Psoas muscle (tissue), 7 donors: ENCODE measurements at regions not wholly inside any gene's neighbourhood (a gene's known extent, or its start where the extent isn't known, plus 50 kb on each side); places are given as distances from the start of the nearest gene placed in this dataset.

ENCODE experiments used
- ATAC-seq, 4 donors: fragments of 200-7000 bp; cut with Tn5 transposase; one replicate each; pipeline ENCODE4 v1.9.1; 2020; ENCODE audit warnings: moderate library complexity in 3 of 4, mild to moderate bottlenecking in 2 of 4
- DNase-seq, 2 donors: peaks; one replicate each; pipeline ENCODE4 v3.0.0-alpha.2; 2020
- H3K27ac ChIP-seq: fragments of 200-600 bp; one replicate; pipeline ENCODE4 v1.8.0; 2022
- H3K27me3 ChIP-seq, 3 donors: fragments of 200-600 bp in 1 of 3; one replicate each; pipeline versions ENCODE4 v1.6.1 to v1.8.0; 2013 to 2022; ENCODE audit warnings: low read length in 2 of 3, mild to moderate bottlenecking in 2 of 3, moderate library complexity in 1 of 3; ENCODE audit not compliant: insufficient read depth in 3 of 3
- H3K36me3 ChIP-seq, 2 donors: fragments of 200-600 bp in 1 of 2; one replicate each; pipeline versions ENCODE4 v1.6.1 to v1.8.0; 2013 to 2022; ENCODE audit warnings: low read depth in 1 of 2, mild to moderate bottlenecking in 1 of 2, moderate library complexity in 1 of 2; ENCODE audit not compliant: insufficient read depth in 1 of 2
- H3K4me1 ChIP-seq: fragments of 200-600 bp; one replicate; pipeline ENCODE4 v1.8.0; 2022
- H3K4me3 ChIP-seq: fragments of 200-600 bp; one replicate; pipeline ENCODE4 v1.8.0; 2022; ENCODE audit warnings: mild to moderate bottlenecking
- H3K9me3 ChIP-seq: fragments of 200-600 bp; one replicate; pipeline ENCODE4 v1.8.0; 2022
- CTCF ChIP-seq: fragments of 200-600 bp; IDR thresholded peaks from one replicate; pipeline ENCODE4 v1.8.0; 2022; ENCODE audit warnings: antibody characterized with exemption
- WGBS, 3 donors: extraction: QIAGEN DNeasy Blood & Tissue Kit; methylation state at CpG; one replicate each; pipeline versions ENCODE4 v1.1.6 to v1.1.7; 2013; 5-methylcytosine and 5-hydroxymethylcytosine counted together
- intact Hi-C, 2 donors: fragments of 100-400 bp; cut with DNase I; formaldehyde crosslinking; loops; one replicate each; pipeline versions ENCODE4 v1.11.0 to v1.14.2; 2022
- donor health status: healthy with polysubstance abuse.
- donor health status: DM: no; HTN: no; CAD: no; lungs with moderate emphysema.
- donor health status: Bipolar disorder and iron deficiency.
- donor health status: healthy.
- donor health status: DM: yes; HTN: yes; CAD: no.
- donor health status: DM: no; HTN: no; CAD: no.
- donor health status: DM: yes; HTN: yes; CAD: no.

- 60 to 62% (median 61%) methylated on average over 9 of the region's 9 CpGs for WGBS, 3 donors
- Histone ChIP-seq H3K36me3 (no peaks in the 10 kb centered on the region), H3K27ac (no peak overlapping the region), H3K4me3 (no peak overlapping the region), H3K4me1 (no peaks in the 10 kb centered on the region), H3K9me3 (no peaks in the 10 kb centered on the region), H3K27me3 (no peaks in the 10 kb centered on the region)
- TF ChIP-seq CTCF: no peak
- DNase-seq (no peak), ATAC-seq (no peak)
- intact Hi-C loops: no loop called here
Observed at GRCh38 chr7:79504607-79505389, 51.3 kb upstream of the MAGI2 start.
